GM19025 (cell line): ENCODE measurements at regions not wholly inside any gene's neighbourhood (a gene's known extent, or its start where the extent isn't known, plus 50 kb on each side); places are given as distances from the start of the nearest gene placed in this dataset.
"Not testable (repeated sequence)": the region's sequence is repeated elsewhere in the genome, so short reads cannot be mapped to it uniquely, and the experiment has no call there.

Experiments
- ATAC-seq: cut with Tn5 transposase; IDR thresholded peaks from one replicate; pipeline ENCODE4 v1.9.1; 2021; ENCODE audit warnings: mild to moderate bottlenecking, low read depth, moderate library complexity; ENCODE audit not compliant: unreplicated experiment

- ATAC-seq: no peak
Observed at GRCh38 chr10:35986756-35987502, 344.8 kb upstream of the FZD8 start.

- ATAC-seq: no peak
Observed at GRCh38 chr10:35979116-35979515, 337.0 kb upstream of the FZD8 start.

- not testable (repeated sequence) for ATAC-seq
Observed at GRCh38 chr10:35973912-35974591, 332.0 kb upstream of the FZD8 start.

GRCh38 chr10:35972275-35972674 is 330.2 kb upstream of the FZD8 start:
- ATAC-seq: no peak

- ATAC-seq: no peak
Observed at GRCh38 chr10:35971397-35971796, 329.3 kb upstream of the FZD8 start.

- no peak for ATAC-seq
Observed at GRCh38 chr10:35963685-35964084, 321.6 kb upstream of the FZD8 start.

GRCh38 chr10:35961501-35961900 is 319.4 kb upstream of the FZD8 start:
- no peak for ATAC-seq

- no peak for ATAC-seq
Observed at GRCh38 chr10:35959252-35959651, 317.2 kb upstream of the FZD8 start.

- ATAC-seq: not testable (repeated sequence)
Observed at GRCh38 chr10:35958609-35959008, 316.5 kb upstream of the FZD8 start.

GRCh38 chr10:35950701-35951100 is 308.6 kb upstream of the FZD8 start:
- no peak for ATAC-seq

- ATAC-seq: no peak
Observed at GRCh38 chr10:35950226-35950625, 308.1 kb upstream of the FZD8 start.

GRCh38 chr10:35949811-35950211 is 307.7 kb upstream of the FZD8 start:
- no peak for ATAC-seq

GRCh38 chr10:35946556-35946955 is 304.5 kb upstream of the FZD8 start:
- ATAC-seq: no peak

- ATAC-seq: no peak
Observed at GRCh38 chr10:35942057-35942456, 300.0 kb upstream of the FZD8 start.

- ATAC-seq: no peak
Observed at GRCh38 chr10:35940141-35941041, 298.3 kb upstream of the FZD8 start.

GRCh38 chr10:35938160-35938559 is 296.1 kb upstream of the FZD8 start:
- no peak for ATAC-seq

GRCh38 chr10:35937546-35937945 is 295.4 kb upstream of the FZD8 start:
- ATAC-seq: no peak

GRCh38 chr10:35934642-35934995 is 292.5 kb upstream of the FZD8 start:
- no peak for ATAC-seq

GRCh38 chr10:35933940-35934641 is 292.0 kb upstream of the FZD8 start:
- no peak for ATAC-seq

- ATAC-seq: no peak
Observed at GRCh38 chr10:35933491-35933890, 291.4 kb upstream of the FZD8 start.

- not testable (repeated sequence) for ATAC-seq
Observed at GRCh38 chr10:35929962-35930361, 287.9 kb upstream of the FZD8 start.
